Stimulated activated CD4-positive, alpha-beta T cell treated with anti-CD3 and anti-CD28 coated beads, Interleukin-12 subunit alpha, Interleukin-12 subunit beta, amount 100 ng/mL, for 24 hours (primary cell): ENCODE measurements at regions not wholly inside any gene's neighbourhood (a gene's known extent, or its start where the extent isn't known, plus 50 kb on each side); places are given as distances from the start of the nearest gene placed in this dataset.

Source experiments
- DNase-seq, 2 experiments: peaks; one replicate each; pipeline ENCODE4 v3.0.0-alpha.2; 2020; ENCODE audit warnings: low read depth in 2 of 2

DNA sequence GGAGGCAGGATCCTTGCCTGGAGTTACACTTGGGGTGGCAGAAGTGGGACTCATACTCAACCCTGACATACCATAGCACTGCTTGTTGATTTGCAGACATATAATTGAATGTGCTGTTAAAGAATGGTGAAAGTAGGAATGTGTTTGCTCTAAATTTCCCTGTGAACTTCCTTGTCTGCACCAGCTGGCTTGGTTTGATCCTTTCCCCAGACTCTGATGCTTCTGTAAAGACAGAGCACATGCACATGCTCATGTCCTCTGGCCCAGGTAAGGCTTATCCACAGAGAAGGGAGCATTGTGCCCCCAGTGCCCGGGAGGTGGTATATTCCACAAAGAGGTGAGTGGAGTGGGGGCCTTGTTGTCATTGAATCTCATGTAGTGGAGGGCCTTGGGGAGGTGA, 138.0 kb upstream of the STC2 start:
- no peak for DNase-seq

DNA sequence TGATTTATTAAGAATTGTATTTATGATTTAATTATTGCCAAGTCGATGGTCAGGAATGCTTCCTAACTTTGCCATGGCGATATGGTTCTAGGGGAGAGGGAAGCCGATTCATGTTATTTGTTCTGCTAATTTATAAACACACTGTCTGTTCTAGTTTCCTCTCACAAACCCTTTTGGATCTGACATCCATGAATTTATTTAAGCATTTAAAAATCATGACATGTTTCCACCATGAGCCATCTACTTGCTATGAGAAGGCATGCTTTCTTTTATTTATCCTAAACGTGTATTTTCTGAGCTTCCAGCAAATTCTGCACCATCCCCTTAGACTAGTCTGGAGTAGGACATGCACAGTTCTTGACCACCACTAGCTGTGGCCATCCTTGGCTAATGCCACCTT, 136.6 kb upstream of the STC2 start:
- DNase-seq = no peak

DNA sequence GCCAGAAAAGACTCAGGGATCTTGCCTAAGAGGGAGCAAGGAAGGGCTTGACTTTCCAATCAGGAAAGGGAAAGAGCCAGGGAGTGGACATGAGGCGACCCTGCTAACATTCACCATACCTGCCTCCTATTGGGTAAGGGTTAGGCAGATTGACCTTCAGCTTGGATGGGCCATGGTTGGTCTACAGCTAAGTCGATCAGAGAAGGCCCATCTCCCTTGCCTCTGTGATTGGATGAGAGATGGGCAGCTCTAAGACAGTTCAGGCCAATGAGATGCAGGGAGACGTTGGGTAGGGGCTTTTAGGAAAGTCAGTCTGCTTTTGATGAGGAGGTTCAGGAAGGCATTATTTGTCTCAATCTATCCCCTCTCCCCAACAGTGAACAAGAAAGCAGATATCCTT, 135.0 kb upstream of the STC2 start:
- DNase-seq = no peak

DNA sequence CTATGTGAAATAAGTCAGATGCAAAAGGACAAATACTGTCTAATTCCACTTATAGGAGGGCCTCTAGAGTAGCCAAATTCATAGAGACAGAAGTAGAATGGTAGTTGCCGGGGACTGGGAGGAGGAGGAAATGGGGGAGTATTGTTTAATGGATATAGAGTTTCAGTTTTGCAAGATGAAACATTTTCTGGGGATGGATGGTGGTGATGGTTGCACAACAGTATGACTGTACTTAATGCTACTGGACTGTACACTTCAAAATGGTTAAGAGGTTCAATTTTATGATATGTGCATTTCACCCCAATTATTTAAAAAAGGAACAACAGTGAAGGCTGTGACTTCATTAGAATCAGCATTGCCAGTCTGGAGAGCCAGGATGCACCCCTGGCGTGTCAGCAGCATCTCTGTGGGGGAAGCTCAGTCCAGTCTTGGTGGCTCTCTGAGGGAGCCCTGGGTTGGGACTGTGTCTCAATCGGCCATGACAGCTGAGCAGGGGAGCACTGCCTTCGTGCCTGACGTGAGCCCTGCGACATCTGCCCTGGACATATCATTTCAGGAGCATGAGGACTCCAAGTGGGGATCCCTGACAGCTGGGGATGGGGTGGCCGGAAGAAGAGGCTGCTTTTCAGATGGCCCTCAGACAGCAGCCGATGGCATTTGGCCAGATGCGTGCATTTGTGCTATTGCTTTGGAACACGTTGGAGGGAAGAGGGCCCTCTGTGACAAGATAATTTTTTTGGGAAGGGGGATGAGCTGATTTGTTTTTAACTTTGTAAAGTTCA, 130.8 kb upstream of the STC2 start:
- no peak for DNase-seq

DNA sequence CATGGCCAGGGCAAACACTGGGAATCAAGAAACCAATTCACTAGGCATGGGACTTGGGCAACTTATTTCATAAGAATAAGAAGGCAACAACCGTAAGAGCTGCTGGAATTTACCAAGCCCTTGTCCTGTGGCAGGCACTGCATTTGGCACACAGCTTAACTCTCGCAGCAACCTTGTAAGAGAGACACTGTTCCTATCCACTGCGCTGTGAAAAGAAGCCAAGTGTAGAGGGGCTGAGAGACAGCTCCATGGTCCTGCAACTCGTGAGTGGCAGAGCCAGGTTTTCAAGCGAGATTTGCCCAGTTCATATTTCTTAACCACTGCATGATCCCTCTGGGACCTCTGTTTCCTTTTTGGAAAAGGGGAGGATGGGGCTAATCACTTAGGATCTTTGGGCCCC, 129.3 kb upstream of the STC2 start:
- no peak for DNase-seq

DNA sequence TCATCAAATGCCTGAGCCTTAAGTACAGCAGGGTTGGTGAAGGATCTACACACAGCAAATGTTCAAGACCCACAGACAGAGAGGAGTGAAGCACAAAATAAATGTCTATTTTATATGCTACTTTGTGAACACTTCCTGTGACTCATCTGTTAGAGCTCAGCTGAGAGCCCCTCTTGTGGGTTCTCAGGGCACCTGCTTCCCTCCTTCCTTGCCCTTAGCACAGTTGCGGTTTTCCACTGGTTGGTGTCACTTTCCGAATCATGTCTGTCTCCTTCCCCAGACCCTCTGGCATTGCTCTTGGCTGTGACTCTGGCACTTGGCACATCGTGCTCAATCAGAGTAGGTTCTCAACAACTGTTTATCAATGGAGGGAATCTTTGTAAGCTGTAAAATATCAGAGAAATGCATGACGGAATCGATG, 128.5 kb upstream of the STC2 start:
- no peak for DNase-seq

DNA sequence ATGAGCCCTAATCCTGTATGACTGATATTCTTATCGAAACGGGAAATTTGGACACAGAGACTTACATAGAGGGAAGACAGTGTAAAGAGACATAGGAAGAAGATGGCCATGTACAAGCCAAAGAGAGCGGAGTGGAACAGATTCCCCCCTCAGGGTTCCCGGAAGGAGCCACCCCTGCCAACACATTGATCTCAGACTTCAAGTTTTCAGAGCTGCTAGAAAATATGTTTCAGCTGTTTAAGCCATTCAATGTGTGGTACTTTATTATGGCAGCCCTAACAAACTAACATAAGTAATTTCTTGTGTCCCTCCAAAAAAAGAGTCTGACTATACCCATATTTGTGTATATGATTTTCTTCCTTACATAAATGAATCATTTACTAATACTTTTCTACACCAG, 128.0 kb upstream of the STC2 start:
- DNase-seq = no peak

DNA sequence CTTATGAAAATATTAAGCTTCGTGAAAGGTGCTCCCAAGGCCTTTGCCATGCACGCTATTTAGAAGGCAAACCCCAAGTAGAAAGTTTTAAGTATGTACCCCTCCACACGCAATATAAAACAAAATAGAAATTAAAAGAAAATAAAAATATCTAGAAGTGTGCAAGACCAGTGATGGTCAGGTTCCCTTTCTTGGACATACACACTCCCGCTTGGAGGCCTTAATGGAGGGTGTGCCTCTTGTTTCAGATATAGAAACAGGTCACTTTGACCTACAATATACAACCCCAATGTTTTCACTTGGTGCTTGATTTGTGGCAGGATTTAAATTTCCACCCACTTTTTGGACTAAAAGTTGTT, 127.4 kb upstream of the STC2 start:
- no peak for DNase-seq

DNA sequence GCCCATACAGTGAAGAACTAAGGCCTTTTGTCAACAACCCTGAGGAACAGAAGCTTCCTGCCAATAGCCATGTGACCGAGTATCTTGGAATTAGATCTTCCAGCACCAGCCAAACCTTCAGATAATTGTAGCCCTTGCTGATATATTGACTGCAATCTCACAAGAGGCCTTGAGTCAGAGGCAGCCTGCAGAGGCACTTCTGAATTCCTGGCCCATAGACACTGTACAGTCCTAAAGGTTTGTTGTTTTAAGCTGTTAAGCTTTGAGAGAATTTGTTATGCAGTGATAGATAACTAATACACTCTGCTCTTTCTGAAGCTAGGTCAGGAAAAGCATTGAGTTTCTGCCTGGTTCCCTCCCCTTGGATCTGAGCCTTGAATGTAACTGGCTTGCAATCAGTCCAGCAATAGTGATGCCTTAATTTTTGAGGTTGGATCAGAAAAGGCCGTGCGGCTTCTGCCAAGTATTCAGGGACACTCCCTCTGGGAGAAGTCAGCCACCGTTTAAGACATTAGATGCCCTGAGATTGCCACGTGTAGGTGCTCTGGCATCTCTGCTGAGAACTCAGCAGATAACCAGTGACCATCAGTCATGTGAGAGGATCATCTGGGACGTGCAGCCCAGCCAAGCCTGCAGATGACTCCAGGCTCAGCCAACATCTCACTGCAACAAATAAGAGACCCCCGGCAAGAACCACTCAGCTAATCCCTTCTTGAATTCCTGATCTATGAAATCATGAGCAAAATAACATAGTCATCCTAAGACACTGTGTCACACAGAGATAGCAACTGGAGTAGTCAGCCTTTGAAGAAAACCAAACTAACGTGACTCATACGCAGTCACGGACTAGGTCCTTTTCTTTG, 126.8 kb upstream of the STC2 start:
- DNase-seq = no peak

DNA sequence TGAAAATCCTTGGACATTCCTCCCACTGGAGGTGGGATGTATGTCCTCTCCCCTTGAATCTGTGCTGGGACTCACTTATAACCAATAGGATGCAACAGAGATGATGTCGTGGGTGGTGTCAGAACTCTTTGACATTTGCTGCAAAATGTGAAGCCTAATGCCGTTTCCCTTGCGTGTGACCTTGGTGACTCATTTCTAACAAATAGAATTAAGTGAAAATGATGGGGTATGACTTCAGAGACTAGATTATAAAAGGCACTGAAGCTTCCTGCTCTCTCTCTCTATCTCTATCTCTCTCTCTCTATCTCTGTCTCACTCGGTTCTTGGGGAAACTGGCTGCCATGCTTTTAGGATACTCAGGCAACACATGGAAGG, 126.1 kb upstream of the STC2 start:
- no peak for DNase-seq

DNA sequence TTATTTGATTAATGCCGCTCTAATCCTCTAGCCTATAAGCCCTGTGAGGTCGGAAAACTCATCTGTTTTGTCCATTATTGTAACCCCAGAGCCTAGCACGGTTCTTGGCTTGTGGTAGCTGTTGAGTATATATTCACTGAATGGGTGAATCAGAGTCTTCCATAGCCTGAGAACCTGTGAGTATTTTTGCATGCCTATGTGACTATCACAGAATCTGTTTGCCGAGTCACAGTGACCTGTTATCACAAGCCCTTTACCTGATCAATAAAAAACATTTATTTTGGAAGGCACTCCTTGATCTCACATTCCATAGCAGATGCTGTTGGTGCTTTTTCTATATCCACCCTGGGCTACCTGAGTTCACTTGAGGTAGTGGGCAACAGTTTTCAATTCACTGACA, 125.0 kb upstream of the STC2 start:
- DNase-seq = no peak

DNA sequence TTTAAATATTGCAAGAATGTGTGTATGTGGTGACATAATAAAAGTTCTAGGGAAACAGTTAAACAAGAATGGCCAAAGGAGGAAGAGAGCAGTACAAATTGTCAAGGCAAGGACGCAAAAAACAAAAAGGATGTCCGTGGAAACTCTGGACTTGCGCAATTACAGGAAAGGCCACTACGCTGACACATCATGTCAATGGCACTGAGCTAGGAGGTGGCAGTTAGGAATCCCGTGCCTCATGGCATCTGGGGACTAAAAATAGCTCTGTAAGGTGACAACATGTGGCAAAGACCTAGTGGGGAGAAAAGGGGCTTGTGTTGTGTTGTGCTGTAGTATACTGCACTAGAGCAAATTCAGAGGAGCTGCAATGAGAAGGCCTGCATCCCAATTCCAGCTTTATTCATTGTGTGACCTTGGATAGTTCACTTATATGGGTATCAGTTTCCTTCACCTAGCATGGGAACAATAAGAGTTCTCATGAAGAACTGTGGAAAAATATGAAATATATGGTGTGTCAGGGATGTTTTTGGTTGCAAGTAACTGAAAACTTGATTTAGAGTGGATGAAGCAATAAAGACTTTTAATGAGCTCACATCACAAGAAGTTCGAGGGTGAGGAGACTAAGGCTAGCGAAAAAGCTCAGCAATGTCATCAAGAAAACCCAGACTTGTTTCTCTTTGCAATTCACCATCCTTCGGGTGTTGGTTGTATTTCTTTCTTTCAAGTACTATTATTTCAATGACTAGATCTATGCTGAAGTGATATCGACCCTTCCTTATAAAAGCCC, 124.1 kb upstream of the STC2 start:
- DNase-seq = no peak

DNA sequence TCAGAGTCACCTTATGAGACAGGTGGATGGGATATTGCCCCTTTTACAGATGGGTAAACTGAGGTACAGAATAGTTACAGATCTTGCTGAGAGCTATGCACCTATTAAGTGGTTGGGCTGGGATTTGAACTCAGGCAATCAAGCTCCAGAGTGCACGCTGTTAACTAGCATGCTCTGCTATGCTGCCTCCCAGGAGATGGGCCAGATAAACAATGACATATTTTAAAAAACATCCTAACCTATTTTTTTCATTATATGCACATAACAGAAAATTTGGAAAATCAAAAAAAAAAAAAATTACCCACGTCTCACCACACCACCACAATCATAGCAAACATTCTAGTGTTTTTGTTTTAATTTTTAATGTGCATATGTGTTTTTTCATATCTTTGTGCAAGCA, 123.4 kb upstream of the STC2 start:
- DNase-seq = no peak

DNA sequence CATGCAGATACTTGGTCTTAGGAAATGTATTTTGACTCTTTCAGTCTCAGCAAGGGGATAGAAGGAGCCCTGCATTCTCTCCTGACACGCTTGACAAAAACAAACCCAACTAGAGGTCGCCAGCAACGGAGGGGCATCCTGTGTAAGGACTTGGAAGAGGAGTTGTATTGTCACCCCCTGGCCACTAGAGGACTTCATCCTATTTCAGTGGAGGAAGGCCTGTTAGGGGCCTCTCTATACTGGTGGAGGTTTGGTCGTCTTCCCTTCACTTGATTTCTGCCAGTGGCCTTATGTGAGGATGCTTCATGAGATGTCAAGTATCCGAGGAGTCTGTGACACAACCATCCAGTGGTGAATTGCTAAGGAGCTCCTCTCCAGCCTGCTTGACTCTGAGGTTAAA, 122.8 kb upstream of the STC2 start:
- DNase-seq = peak in 1 of 2 experiments; percentile 3

DNA sequence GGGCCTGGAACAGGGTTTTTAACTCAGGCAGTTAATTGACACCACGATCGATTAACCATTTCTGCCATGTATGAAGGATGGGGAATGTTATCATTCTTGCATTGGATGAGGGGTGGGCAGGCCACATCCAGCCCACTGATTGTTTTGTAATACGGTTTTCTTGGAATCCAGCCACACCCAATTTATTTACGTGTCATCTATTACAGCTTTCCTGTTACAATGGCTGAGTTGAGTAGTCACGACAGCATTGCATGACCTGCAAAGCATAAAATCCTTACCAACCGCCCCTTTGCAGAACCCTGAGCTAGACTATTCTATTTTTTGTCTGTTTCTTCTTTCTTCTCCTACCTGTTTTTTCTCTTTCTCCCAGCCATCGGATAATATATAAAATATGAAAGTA, 122.0 kb upstream of the STC2 start:
- no peak for DNase-seq

DNA sequence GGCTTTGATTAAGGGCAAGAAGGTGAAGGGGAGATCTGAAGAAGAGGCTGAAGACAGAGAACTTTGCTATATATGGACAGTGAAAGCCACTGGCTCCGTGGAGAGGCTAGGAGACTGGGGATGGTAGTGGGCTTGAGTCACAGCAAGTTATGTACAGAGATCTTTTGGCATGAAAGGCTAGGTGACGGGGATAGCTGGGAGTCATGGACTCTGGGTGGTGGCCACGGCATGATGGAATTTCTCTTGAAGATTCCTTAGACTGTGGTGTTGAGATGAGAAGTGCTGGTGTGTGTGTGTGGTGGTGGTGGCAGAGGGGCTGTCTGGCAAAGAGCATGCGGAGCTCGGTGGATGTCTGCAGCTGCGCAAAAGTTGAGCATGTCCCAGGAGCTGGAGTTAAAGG, 120.6 kb upstream of the STC2 start:
- no peak for DNase-seq

DNA sequence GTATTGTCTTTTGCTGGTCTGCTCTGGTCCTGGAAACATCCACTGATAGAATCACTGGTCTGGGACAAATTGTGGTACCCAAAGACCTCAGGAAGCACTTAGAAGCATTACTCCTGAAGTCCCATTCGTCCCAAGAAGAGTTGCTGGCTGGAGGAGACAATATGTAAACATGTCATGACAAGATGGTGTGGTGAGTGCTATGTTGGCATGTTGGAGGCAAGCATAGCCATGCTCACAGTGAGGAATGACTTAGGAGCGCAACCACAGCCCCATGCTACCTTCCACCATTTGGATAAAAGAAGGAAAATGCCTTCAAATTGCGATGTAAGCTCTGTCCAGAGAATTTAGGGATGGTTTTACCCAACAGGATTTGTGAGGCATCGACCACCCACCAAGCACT, 115.8 kb upstream of the STC2 start:
- no peak for DNase-seq

DNA sequence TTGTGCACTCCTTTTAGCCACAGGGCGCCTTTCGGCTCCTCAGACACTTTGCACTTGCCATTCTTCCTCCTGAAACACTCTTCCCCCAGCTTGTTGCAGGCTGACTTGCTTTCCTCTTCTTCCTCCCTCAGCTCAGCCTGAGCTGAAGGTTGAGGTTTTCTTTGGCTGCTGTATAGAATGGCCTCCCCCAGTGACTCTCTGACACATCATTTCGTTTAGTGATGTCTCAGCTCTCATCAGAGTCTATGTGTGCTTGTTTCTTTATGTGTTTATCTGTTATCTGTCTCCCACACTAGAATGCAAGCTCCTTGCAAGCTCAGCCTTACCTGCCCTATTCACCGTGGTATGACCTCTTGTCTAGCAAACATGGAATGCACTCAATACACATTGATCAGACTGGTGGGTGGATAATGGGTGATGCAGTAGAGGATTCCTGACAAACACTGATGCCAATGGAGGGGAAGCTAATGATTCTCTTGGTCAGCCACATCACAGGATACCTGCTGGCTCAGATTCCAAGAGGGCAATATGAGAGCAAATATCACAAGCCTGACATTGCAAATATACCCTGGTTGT, 112.9 kb upstream of the STC2 start:
- DNase-seq = no peak

DNA sequence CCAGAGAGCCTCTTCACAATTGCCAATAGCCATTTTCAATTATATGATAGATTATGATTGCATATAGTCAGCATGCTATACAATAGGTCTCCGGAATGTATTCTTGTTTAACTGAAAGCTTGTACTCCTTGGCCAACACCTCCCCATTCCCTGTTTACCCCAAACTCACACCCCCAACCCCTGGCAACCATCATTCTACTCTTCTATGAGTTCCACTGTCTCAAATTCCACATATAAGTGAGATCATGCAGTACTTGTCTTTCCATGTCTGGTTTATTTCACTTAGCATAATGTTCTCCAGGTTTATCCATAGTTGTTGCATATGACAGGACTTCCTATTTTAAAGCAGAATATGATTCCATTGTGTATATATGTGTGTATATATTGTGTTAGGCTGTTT, 110.7 kb upstream of the STC2 start:
- no peak for DNase-seq

DNA sequence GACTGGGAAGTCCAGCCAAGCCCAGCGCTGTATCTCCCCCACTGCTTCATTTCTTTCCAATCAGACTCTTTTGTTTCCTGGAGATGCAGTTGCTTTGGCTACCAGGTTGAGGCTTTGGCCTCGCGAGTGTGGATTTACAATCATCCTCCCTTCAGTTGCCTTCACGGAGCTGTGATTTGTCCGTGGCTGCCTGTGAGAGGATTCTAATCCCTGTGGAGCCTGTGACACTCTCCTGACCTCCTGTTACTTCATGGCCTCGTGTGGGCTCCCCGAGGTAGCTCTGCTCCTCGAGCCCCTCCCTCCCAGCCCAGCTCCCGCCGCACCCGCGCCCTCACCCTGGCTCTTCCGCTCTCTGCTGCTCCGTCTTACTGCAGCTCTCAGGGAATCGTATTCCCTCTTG, 107.2 kb upstream of the STC2 start:
- no peak for DNase-seq

DNA sequence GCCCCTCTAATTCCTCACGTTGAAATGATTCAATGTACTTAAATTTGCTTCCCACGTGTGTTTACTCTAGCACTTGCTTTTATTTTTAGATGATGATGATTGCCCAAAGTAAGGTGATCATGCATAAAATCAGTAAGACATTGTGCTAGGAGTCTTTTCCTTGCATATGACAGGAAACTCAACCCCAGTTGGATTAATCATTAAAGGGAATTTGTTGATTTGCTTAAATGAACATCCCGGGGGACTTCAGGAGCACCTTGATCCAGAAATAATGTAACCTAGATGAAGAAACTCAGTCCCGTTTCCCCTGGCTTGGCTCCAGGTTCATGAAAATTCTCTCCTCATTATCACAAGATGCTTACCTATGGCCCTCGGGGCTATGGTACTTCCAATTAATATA, 106.1 kb upstream of the STC2 start:
- DNase-seq = no peak

DNA sequence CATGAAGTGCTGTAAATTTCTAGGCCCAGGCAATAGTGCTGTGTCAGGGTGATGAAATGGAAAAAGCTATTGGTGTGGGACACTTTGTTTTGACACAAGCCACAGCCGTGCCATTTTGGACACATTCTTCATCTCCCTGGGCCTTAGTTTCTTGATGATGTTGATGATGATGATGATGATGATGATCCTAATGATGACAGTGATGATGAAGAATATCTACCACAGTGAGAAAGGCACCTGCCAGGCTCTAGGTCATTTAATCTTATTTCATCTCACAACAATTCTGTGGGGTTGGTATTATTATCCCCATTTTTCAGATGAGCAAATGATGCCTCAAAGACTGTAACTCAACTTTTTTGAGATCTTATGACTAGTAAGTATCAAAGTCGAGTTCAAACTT, 102.2 kb upstream of the STC2 start:
- no peak for DNase-seq
